MM.1S (cell line): ENCODE measurements at regions not wholly inside any gene's neighbourhood (a gene's known extent, or its start where the extent isn't known, plus 50 kb on each side); places are given as distances from the start of the nearest gene placed in this dataset.

Source experiments
- DNase-seq: peaks from one replicate; pipeline ENCODE4 v3.0.0-alpha.2; 2015
- H2AFZ ChIP-seq: fragments of 300-600 bp; sonication (generic); 2 replicates; pipeline ENCODE4 v1.6.0; 2016; ENCODE audit warnings: antibody characterized with exemption, low read length
- H3F3A ChIP-seq: fragments of 300-600 bp; sonication (generic); 2 replicates; pipeline ENCODE4 v1.6.1; 2016; ENCODE audit warnings: mild to moderate bottlenecking, antibody characterized with exemption, low read length, moderate library complexity, mixed read lengths; ENCODE audit not compliant: insufficient read depth
- H3K27ac ChIP-seq: fragments of 300-600 bp; sonication (generic); 2 replicates; pipeline ENCODE4 v1.5.1; 2016; ENCODE audit warnings: mild to moderate bottlenecking, low read length
- H3K27me3 ChIP-seq: fragments of 300-600 bp; sonication (generic); replicated peaks from 2 replicates; pipeline ENCODE4 v1.6.0; 2016; ENCODE audit warnings: low read length; ENCODE audit not compliant: insufficient read depth
- H3K36me3 ChIP-seq: fragments of 300-600 bp; sonication (generic); replicated peaks from 2 replicates; pipeline ENCODE4 v1.6.1; 2016; ENCODE audit warnings: mild to moderate bottlenecking, low read length, mixed read lengths; ENCODE audit not compliant: insufficient read depth
- H3K4me1 ChIP-seq: fragments of 300-600 bp; sonication (generic); 2 replicates; pipeline ENCODE4 v1.6.1; 2016; ENCODE audit warnings: low read length, mixed read lengths
- H3K4me2 ChIP-seq: fragments of 300-600 bp; sonication (generic); 2 replicates; pipeline ENCODE4 v1.6.0; 2016; ENCODE audit warnings: low read depth, low read length
- H3K4me3 ChIP-seq: fragments of 300-600 bp; sonication (generic); 2 replicates; pipeline ENCODE4 v1.5.1; 2016; ENCODE audit warnings: low read length, mixed read lengths
- H3K79me2 ChIP-seq: fragments of 300-600 bp; sonication (generic); 2 replicates; pipeline ENCODE4 v1.6.1; 2016; ENCODE audit warnings: mixed run types, low read length, mixed read lengths
- H3K9ac ChIP-seq: fragments of 300-600 bp; sonication (generic); 2 replicates; pipeline ENCODE4 v1.6.1; 2016; ENCODE audit warnings: low read length, mixed read lengths
- H3K9me2 ChIP-seq: fragments of 300-600 bp; sonication (generic); replicated peaks from 2 replicates; pipeline ENCODE4 v1.6.1; 2016; ENCODE audit warnings: mild to moderate bottlenecking, low read length, mixed read lengths; ENCODE audit not compliant: insufficient read depth
- H3K9me3 ChIP-seq: fragments of 300-600 bp; sonication (generic); replicated peaks from 2 replicates; pipeline ENCODE4 v1.6.1; 2016; ENCODE audit warnings: mild to moderate bottlenecking, low read length, mixed read lengths; ENCODE audit not compliant: insufficient read depth
- H4K20me1 ChIP-seq: fragments of 300-600 bp; sonication (generic); 2 replicates; pipeline ENCODE4 v1.6.1; 2016; ENCODE audit warnings: mild to moderate bottlenecking, low read length, moderate library complexity, mixed read lengths; ENCODE audit not compliant: insufficient read depth
- EZH2 ChIP-seq: fragments of 300-600 bp; sonication (generic); optimal IDR thresholded peaks from 2 replicates; pipeline ENCODE3; 2017; ENCODE audit warnings: low read depth, mild to moderate bottlenecking, antibody characterized with exemption, low read length, mixed read lengths
- EZH2phosphoT487 ChIP-seq: fragments of 300-600 bp; sonication (generic); IDR thresholded peaks from 2 replicates; pipeline ENCODE4 v1.6.1; 2018; ENCODE audit warnings: antibody characterized with exemption, low read length
- TF ChIP-seq, protein P1 (sequence below): fragments of 300-600 bp; sonication (generic); IDR thresholded peaks from 2 replicates; pipeline ENCODE4 v1.5.1; 2016; ENCODE audit warnings: antibody characterized with exemption, low read length, mixed read lengths

DNA sequence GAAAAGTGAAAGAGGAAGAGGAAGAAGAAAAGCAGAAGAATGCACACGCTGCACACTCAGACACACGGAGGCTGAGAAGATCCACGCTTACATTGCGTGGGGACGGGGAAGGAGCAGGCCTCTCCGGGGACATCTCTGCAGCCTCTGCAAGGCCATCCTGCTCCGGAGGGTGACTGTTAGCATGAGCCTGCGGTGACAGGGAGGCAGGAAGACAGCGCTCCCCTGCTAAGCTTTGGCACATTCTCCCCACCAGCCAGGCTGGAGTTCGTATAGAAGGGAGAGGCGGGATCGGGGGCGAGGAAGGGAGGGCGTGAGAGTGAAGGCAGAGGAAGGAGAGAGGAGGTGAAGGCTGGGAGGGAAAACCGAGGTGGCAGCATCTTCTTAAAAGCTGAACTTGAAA is 366.0 kb upstream of the SHH start:
- H3K9ac ChIP-seq: no peak overlapping the region
- H3F3A ChIP-seq: no peaks in the 10 kb centered on the region
- H3K4me3 ChIP-seq: no peak overlapping the region
- no peaks in the 10 kb centered on the region for H3K79me2 ChIP-seq
- no peaks in the 10 kb centered on the region for H3K9me3 ChIP-seq
- H3K9me2 ChIP-seq: no peaks in the 10 kb centered on the region
- DNase-seq: no peak
- no peaks in the 10 kb centered on the region for H3K4me1 ChIP-seq
- no peak overlapping the region for H2AFZ ChIP-seq
- TF ChIP-seq EZH2phosphoT487: no peak
- TF ChIP-seq, protein P1, sequence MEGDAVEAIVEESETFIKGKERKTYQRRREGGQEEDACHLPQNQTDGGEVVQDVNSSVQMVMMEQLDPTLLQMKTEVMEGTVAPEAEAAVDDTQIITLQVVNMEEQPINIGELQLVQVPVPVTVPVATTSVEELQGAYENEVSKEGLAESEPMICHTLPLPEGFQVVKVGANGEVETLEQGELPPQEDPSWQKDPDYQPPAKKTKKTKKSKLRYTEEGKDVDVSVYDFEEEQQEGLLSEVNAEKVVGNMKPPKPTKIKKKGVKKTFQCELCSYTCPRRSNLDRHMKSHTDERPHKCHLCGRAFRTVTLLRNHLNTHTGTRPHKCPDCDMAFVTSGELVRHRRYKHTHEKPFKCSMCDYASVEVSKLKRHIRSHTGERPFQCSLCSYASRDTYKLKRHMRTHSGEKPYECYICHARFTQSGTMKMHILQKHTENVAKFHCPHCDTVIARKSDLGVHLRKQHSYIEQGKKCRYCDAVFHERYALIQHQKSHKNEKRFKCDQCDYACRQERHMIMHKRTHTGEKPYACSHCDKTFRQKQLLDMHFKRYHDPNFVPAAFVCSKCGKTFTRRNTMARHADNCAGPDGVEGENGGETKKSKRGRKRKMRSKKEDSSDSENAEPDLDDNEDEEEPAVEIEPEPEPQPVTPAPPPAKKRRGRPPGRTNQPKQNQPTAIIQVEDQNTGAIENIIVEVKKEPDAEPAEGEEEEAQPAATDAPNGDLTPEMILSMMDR: no peak
- TF ChIP-seq EZH2: no peak
- H3K4me2 ChIP-seq: no peak overlapping the region
- H3K36me3 ChIP-seq: no peaks in the 10 kb centered on the region
- peaks cover 65% of the 10 kb centered on the region for H3K27me3 ChIP-seq
- no peak overlapping the region for H3K27ac ChIP-seq
- H4K20me1 ChIP-seq: no peaks in the 10 kb centered on the region

DNA sequence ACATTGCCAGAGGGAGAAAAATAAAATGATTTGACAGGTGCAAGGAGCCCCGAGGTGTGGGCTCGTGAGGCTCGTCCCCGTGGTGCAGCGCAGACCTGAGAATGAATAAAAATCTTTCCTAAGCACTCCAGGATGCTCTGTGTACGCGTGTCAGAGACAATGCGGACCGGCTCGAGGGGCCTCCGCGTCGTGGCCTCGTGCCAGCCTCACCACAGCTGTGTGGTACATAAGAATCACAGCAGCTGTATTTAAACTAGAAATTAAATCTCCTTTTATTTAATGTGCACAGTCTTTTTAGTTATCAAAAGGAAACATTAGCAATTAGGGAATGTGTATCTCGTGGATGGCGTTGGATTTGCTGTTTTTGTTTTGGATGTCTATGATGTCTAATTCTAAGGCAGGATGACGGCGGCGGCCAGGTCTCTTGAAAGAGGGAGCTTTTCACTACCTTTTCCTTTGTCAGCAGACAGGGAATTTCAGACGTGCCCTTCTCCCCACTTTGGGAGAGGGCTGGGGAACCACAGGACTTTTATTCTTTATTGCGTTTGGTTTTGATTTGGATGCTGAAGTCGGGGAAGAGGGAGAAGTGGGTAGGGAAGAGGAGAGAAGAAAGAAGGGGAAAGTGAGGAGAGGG is 365.3 kb upstream of the SHH start:
- no peak overlapping the region for H3K9ac ChIP-seq
- H3K9me2 ChIP-seq: no peaks in the 10 kb centered on the region
- H3K36me3 ChIP-seq: no peaks in the 10 kb centered on the region
- H4K20me1 ChIP-seq: no peaks in the 10 kb centered on the region
- H3K9me3 ChIP-seq: no peaks in the 10 kb centered on the region
- no peak overlapping the region for H3K4me2 ChIP-seq
- H3F3A ChIP-seq: no peaks in the 10 kb centered on the region
- no peak for DNase-seq
- TF ChIP-seq, protein P1: no peak
- TF ChIP-seq EZH2 (no peak), EZH2phosphoT487 (no peak)
- no peak overlapping the region for H3K27ac ChIP-seq
- peaks cover 72% of the 10 kb centered on the region for H3K27me3 ChIP-seq
- no peak overlapping the region for H3K4me3 ChIP-seq
- no peaks in the 10 kb centered on the region for H3K79me2 ChIP-seq
- H3K4me1 ChIP-seq: no peaks in the 10 kb centered on the region
- no peak overlapping the region for H2AFZ ChIP-seq

DNA sequence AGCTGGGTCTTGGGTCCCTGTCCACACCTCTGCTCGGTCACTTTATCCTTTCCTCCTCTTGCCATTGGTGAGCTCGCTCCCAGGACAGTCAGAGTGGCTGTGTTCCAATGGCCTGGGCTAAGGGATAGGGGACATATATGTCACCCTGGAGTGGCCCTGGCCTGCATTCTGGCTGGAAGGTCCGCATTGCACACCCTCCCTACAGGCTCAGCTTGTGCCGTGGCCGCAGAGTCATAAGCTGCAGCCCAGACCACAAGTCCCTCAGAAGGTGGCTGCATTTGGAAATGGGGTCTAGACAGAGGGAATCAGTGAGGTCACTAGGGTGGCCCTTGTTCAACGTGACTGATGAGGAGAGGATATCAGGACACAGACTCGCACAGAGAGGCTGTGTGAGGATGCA is 363.8 kb upstream of the SHH start:
- Histone ChIP-seq H3F3A (no peaks in the 10 kb centered on the region), H4K20me1 (no peaks in the 10 kb centered on the region), H3K27me3 (peaks cover 71% of the 10 kb centered on the region), H3K4me3 (no peak overlapping the region), H3K4me2 (no peak overlapping the region), H3K79me2 (no peaks in the 10 kb centered on the region), H3K27ac (no peak overlapping the region), H3K9me2 (no peaks in the 10 kb centered on the region), H2AFZ (no peak overlapping the region), H3K9ac (no peak overlapping the region), H3K36me3 (no peaks in the 10 kb centered on the region), H3K4me1 (no peaks in the 10 kb centered on the region), H3K9me3 (no peaks in the 10 kb centered on the region)
- no peak for DNase-seq
- TF ChIP-seq, protein P1: no peak
- TF ChIP-seq EZH2 (no peak), EZH2phosphoT487 (no peak)
